Suprapubic skin (tissue), 3 donors: ENCODE measurements at regions not wholly inside any gene's neighbourhood (a gene's known extent, or its start where the extent isn't known, plus 50 kb on each side); places are given as distances from the start of the nearest gene placed in this dataset.

Experiments
- EP300 ChIP-seq: sonication (generic); formaldehyde crosslinking; IDR thresholded peaks from one replicate; pipeline ENCODE4 v1.6.1; 2017; ENCODE audit warnings: antibody characterized with exemption
- POLR2A ChIP-seq, 2 donors: fragments of 450-650 bp; IDR thresholded peaks; one replicate each; pipeline ENCODE4 v1.6.1; 2017; ENCODE audit warnings: antibody characterized with exemption in 2 of 2, mild to moderate bottlenecking in 2 of 2, moderate library complexity in 2 of 2
- TF ChIP-seq, protein P1 (sequence below), 2 donors: fragments of 200-600 bp in 1 of 2; fragments of 450-650 bp in 1 of 2; sonication (generic) in 1 of 2; IDR thresholded peaks; one replicate each; pipeline ENCODE4 v1.5.1; 2016 to 2019; ENCODE audit warnings: antibody characterized with exemption in 2 of 2, mild to moderate bottlenecking in 1 of 2, moderate library complexity in 1 of 2

DNA sequence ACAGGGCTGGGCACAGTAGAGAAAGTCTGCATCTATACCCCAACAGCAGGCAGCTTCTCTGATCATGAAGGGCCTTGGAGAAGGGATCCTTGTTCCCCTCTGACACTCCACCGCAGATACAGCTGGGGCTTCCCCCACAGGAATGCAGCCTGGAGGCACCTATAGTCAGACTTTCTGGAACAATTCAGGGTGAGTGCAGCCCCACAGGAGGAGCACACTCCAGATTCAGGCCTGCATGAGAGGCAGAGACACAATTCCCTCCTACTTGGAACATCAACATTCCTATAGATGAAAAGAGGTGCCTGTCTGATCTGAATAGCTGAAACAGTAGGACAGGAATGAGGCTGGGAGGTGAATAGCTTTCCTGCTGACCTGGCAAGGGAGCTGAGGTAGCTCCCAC, 1298.0 kb upstream of the CNTN5 start:
- TF ChIP-seq, protein P1, sequence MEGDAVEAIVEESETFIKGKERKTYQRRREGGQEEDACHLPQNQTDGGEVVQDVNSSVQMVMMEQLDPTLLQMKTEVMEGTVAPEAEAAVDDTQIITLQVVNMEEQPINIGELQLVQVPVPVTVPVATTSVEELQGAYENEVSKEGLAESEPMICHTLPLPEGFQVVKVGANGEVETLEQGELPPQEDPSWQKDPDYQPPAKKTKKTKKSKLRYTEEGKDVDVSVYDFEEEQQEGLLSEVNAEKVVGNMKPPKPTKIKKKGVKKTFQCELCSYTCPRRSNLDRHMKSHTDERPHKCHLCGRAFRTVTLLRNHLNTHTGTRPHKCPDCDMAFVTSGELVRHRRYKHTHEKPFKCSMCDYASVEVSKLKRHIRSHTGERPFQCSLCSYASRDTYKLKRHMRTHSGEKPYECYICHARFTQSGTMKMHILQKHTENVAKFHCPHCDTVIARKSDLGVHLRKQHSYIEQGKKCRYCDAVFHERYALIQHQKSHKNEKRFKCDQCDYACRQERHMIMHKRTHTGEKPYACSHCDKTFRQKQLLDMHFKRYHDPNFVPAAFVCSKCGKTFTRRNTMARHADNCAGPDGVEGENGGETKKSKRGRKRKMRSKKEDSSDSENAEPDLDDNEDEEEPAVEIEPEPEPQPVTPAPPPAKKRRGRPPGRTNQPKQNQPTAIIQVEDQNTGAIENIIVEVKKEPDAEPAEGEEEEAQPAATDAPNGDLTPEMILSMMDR (IDR thresholded peaks at IDR 0.05) = no peak
- TF ChIP-seq EP300 (no peak), POLR2A (IDR thresholded peaks at IDR 0.05) (no peak)
